B cell (primary cell): ENCODE measurements at regions not wholly inside any gene's neighbourhood (a gene's known extent, or its start where the extent isn't known, plus 50 kb on each side); places are given as distances from the start of the nearest gene placed in this dataset.

Experiments used
- ATAC-seq: fragments of 200-7000 bp; cut with Tn5 transposase; one replicate; pipeline ENCODE4 v1.10.0; 2021; ENCODE audit warnings: low read depth, mild to moderate bottlenecking, moderate number of reproducible peaks, moderate library complexity
- CTCF ChIA-PET: fragments of 350-600 bp; sonication (Branson Sonifier 250); formaldehyde crosslinking; loops from one replicate; lab custom pipeline; 2021; ENCODE audit warnings: antibody characterized with exemption, inconsistent platforms; lab: Charles Lee
- POLR2A ChIA-PET: fragments of 350-600 bp; sonication (Branson Sonifier 250); formaldehyde crosslinking; loops from one replicate; lab custom pipeline; 2021; ENCODE audit warnings: antibody characterized with exemption; lab: Charles Lee
- DNase-seq: peaks from one replicate; pipeline ENCODE4 v3.0.0; 2013
- H2AFZ ChIP-seq: 2 replicates; pipeline ENCODE4 v1.6.1; 2012; ENCODE audit warnings: mild to moderate bottlenecking, low read depth, low read length; ENCODE audit not compliant: insufficient read depth, poor library complexity, severe bottlenecking
- H3K27ac ChIP-seq, 2 donors: 1 replicate in 1 of 2; 2 replicates in 1 of 2; pipeline ENCODE4 v1.5.1; 2012 to 2013; ENCODE audit warnings: low read length in 2 of 2, mild to moderate bottlenecking in 2 of 2, moderate library complexity in 1 of 2
- H3K27me3 ChIP-seq, 4 experiments: fragments of 200-600 bp in 1 of 4; sonication (generic) in 1 of 4; replicated peaks in 1 of 4; 1 replicate in 2 of 4; 2 replicates in 2 of 4; pipeline versions ENCODE4 v1.6.1 to v1.7.0; 2013 to 2016; ENCODE audit warnings: low read length in 3 of 4, mild to moderate bottlenecking in 2 of 4, mixed read lengths in 1 of 4, moderate library complexity in 1 of 4; ENCODE audit not compliant: insufficient read depth in 4 of 4, control insufficient read depth in 3 of 4; ENCODE audit errors: control extremely low read depth in 1 of 4
- H3K36me3 ChIP-seq, 2 experiments: replicated peaks in 1 of 2; 1 replicate in 1 of 2; 2 replicates in 1 of 2; pipeline versions ENCODE4 v1.6.1 to v1.7.1; 2013; ENCODE audit warnings: low read length in 1 of 2; ENCODE audit not compliant: insufficient read depth in 2 of 2, control insufficient read depth in 1 of 2; ENCODE audit errors: control extremely low read depth in 1 of 2, extremely low read depth in 1 of 2
- H3K4me1 ChIP-seq, 2 donors: fragments of 200-600 bp in 1 of 2; sonication (generic) in 1 of 2; 1 replicate in 1 of 2; 2 replicates in 1 of 2; pipeline versions ENCODE4 v1.5.1 to v1.6.1; 2013 to 2017; ENCODE audit warnings: low read length in 2 of 2; ENCODE audit not compliant: control insufficient read depth in 2 of 2, insufficient read depth in 2 of 2
- H3K4me2 ChIP-seq: replicated peaks from 2 replicates; pipeline ENCODE3; 2012; ENCODE audit warnings: mild to moderate bottlenecking, low read depth, low read length; ENCODE audit not compliant: poor library complexity, severe bottlenecking
- H3K4me3 ChIP-seq, 5 experiments: fragments of 200-600 bp in 1 of 5; sonication (generic) in 1 of 5; 1 replicate in 3 of 5; 2 replicates in 2 of 5; pipeline versions ENCODE4 v1.5.1 to v1.7.0; 2011 to 2016; ENCODE audit warnings: low read length in 4 of 5, mild to moderate bottlenecking in 4 of 5, low read depth in 2 of 5, control low read depth in 1 of 5, moderate library complexity in 1 of 5; ENCODE audit not compliant: insufficient read depth in 1 of 5; ENCODE audit errors: control extremely low read depth in 1 of 5, extremely low read depth in 1 of 5
- H3K79me2 ChIP-seq: fragments of 200-600 bp; sonication (generic); one replicate; pipeline ENCODE4 v1.6.0; 2016; ENCODE audit warnings: low read length; ENCODE audit not compliant: control insufficient read depth, insufficient read depth
- H3K9ac ChIP-seq: fragments of 200-600 bp; sonication (generic); 2 replicates; pipeline ENCODE4 v1.6.1; 2017; ENCODE audit warnings: mild to moderate bottlenecking, low read length, moderate library complexity
- H3K9me3 ChIP-seq, 3 donors: one replicate each; pipeline versions ENCODE4 v1.6.1 to v1.7.1; 2013; ENCODE audit warnings: low read length in 2 of 3; ENCODE audit not compliant: control insufficient read depth in 2 of 3, insufficient read depth in 1 of 3; ENCODE audit errors: control extremely low read depth in 1 of 3
- H4K20me1 ChIP-seq: 2 replicates; pipeline ENCODE4 v1.6.0; 2012; ENCODE audit warnings: mild to moderate bottlenecking, low read length; ENCODE audit not compliant: insufficient read depth, control insufficient read depth, poor library complexity, severe bottlenecking
- H3K27ac Mint-ChIP-seq: one replicate; pipeline ENCODE4 v1.8.0; 2021; ENCODE audit warnings: mixed read lengths
- H3K27me3 Mint-ChIP-seq: one replicate; pipeline ENCODE4 v1.8.0; 2021; ENCODE audit warnings: mixed read lengths
- H3K4me1 Mint-ChIP-seq: one replicate; pipeline ENCODE4 v1.8.0; 2021; ENCODE audit warnings: mixed read lengths
- H3K4me3 Mint-ChIP-seq: one replicate; pipeline ENCODE4 v1.8.0; 2021; ENCODE audit warnings: mixed read lengths
- H3K9me3 Mint-ChIP-seq: one replicate; pipeline ENCODE4 v1.8.0; 2022; ENCODE audit warnings: mixed read lengths; ENCODE audit not compliant: insufficient read depth
- EZH2 ChIP-seq: IDR thresholded peaks from 2 replicates; pipeline ENCODE4 v1.6.1; 2012; ENCODE audit warnings: borderline replicate concordance, low read depth, mild to moderate bottlenecking, moderate library complexity, low read length; ENCODE audit not compliant: insufficient read depth, poor library complexity, severe bottlenecking
- WGBS: methylation state at CpG from one replicate; pipeline ENCODE4 v1.1.5; 2013; ENCODE audit warnings: missing lambda C conversion rate; ENCODE audit not compliant: insufficient coverage; 5-methylcytosine and 5-hydroxymethylcytosine counted together
- intact Hi-C: fragments of 100-400 bp; cut with micrococcal nuclease; formaldehyde crosslinking; loops from one replicate; pipeline ENCODE4 v1.10.0; 2022
- TF ChIP-seq, protein P1 (sequence below): fragments of 200-600 bp; IDR thresholded peaks from one replicate; pipeline ENCODE4 v1.8.0; 2022; ENCODE audit warnings: antibody characterized with exemption, mild to moderate bottlenecking

GRCh38 chr18:42245137-42245536, 290.1 kb downstream of the PIK3C3 start:
- H3K27me3 ChIP-seq, result no peaks in the 10 kb centered on the region
- no peak overlapping the region for H3K4me2 ChIP-seq
- no peaks in the 10 kb centered on the region for H3K36me3 ChIP-seq
- no peaks in the 10 kb centered on the region for H3K79me2 ChIP-seq
- ChIA-PET POLR2A (no interaction called here), CTCF (no interaction called here)
- intact Hi-C loops, result no loop called here
- Mint-ChIP-seq H3K27ac (no peak overlapping the region), H3K9me3 (peaks cover 3% of the 10 kb centered on the region), H3K27me3 (no peaks in the 10 kb centered on the region), H3K4me1 (no peaks in the 10 kb centered on the region), H3K4me3 (no peak overlapping the region)
- H2AFZ ChIP-seq, result no peak overlapping the region
- TF ChIP-seq EZH2, result no peak
- TF ChIP-seq, protein P1, sequence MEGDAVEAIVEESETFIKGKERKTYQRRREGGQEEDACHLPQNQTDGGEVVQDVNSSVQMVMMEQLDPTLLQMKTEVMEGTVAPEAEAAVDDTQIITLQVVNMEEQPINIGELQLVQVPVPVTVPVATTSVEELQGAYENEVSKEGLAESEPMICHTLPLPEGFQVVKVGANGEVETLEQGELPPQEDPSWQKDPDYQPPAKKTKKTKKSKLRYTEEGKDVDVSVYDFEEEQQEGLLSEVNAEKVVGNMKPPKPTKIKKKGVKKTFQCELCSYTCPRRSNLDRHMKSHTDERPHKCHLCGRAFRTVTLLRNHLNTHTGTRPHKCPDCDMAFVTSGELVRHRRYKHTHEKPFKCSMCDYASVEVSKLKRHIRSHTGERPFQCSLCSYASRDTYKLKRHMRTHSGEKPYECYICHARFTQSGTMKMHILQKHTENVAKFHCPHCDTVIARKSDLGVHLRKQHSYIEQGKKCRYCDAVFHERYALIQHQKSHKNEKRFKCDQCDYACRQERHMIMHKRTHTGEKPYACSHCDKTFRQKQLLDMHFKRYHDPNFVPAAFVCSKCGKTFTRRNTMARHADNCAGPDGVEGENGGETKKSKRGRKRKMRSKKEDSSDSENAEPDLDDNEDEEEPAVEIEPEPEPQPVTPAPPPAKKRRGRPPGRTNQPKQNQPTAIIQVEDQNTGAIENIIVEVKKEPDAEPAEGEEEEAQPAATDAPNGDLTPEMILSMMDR, result no peak
- no peaks in the 10 kb centered on the region for H3K9me3 ChIP-seq
- H3K9ac ChIP-seq, result no peak overlapping the region
- no peak overlapping the region for H3K4me3 ChIP-seq
- DNase-seq (no peak), ATAC-seq (no peak)
- no CpG with 5 or more reads among the region's 4 CpGs for WGBS
- H3K4me1 ChIP-seq, result no peaks in the 10 kb centered on the region
- H4K20me1 ChIP-seq, result no peaks in the 10 kb centered on the region
- no peak overlapping the region for H3K27ac ChIP-seq

DNA sequence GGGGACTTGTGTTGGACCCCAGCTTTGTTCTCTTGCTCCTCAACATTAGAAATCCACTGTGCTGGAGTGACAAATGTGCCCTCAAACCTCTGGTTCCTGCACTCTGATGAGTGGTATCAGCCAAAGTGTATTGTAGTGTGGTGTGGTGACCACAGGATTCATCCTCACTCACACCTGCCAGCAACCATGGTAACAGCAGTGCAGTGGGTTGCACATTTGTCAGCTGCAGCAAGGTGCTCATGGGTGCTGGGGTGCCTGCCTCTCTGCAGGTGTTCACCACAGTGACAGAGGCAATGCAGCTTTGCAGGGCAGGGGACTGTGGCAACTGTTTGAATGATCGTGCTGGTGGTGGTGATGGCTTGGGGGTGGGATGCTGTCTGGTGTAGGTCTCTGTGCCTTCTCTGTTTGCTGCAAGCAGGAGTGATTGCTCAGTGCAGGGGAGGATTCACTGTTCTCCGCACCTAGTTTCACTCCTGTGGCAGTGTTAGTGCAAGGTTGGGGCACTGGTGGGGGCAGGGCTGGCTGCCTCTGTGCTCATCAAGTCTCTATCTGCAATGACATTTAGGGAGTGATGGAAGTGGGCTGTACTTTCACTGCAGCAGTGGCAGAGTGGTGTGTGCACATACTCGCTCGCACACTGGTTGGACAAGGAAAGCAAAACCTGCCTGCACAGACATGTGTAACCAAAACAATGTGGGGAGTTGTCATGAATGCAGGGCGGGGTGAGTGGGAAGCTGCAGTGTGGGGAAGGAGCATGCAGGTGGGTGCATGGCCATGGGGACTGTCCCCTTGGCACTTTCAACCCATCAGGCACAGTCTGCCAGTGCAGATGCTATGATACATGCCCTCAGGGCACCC, 301.1 kb downstream of the PIK3C3 start:
- ChIA-PET POLR2A (no interaction called here), CTCF (no interaction called here)
- Histone ChIP-seq H3K9me3 (peaks cover 0 to 6% (median 0%) of the 10 kb centered on the region in 3 donors), H3K79me2 (no peaks in the 10 kb centered on the region), H3K4me1 (no peaks in the 10 kb centered on the region), H3K9ac (no peak overlapping the region), H3K27me3 (no peaks in the 10 kb centered on the region), H3K4me3 (no peak overlapping the region), H4K20me1 (no peaks in the 10 kb centered on the region), H2AFZ (no peak overlapping the region), H3K36me3 (no peaks in the 10 kb centered on the region), H3K27ac (no peak overlapping the region), H3K4me2 (no peak overlapping the region)
- no peak overlapping the region for H3K4me3 Mint-ChIP-seq
- DNase-seq (no peak), ATAC-seq (no peak)
- no peaks in the 10 kb centered on the region for H3K4me1 Mint-ChIP-seq
- WGBS, result 91% methylated on average over 5 of the region's 5 CpGs
- TF ChIP-seq EZH2, result no peak
- TF ChIP-seq, protein P1, result no peak
- no peaks in the 10 kb centered on the region for H3K27me3 Mint-ChIP-seq
- intact Hi-C loops, result no loop called here
- peaks cover 3% of the 10 kb centered on the region for H3K9me3 Mint-ChIP-seq
- H3K27ac Mint-ChIP-seq, result no peak overlapping the region
